ENCODE measurements at regions not wholly inside any gene's neighbourhood (a gene's known extent, or its start where the extent isn't known, plus 50 kb on each side); places are given as distances from the start of the nearest gene placed in this dataset.

- TF ChIP-seq EP300 (IDR thresholded peaks at IDR 0.05; ENCODE audit: borderline replicate concordance), result no peak
- TF ChIP-seq, protein P1, sequence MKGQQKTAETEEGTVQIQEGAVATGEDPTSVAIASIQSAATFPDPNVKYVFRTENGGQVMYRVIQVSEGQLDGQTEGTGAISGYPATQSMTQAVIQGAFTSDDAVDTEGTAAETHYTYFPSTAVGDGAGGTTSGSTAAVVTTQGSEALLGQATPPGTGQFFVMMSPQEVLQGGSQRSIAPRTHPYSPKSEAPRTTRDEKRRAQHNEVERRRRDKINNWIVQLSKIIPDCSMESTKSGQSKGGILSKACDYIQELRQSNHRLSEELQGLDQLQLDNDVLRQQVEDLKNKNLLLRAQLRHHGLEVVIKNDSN (IDR thresholded peaks at IDR 0.05), result no peak
- no peak for TF ChIP-seq RAD21 (IDR thresholded peaks at IDR 0.05; ENCODE audit: low read depth)
- TF ChIP-seq YY1 (IDR thresholded peaks at IDR 0.05; ENCODE audit: low read depth), result no peak
- TF ChIP-seq REST (IDR thresholded peaks at IDR 0.05; ENCODE audit: low read depth), result no peak
- no peak for TF ChIP-seq FOXM1 (IDR thresholded peaks at IDR 0.05; ENCODE audit: borderline replicate concordance, low read depth)
- no peak for TF ChIP-seq CEBPB (IDR thresholded peaks at IDR 0.05)
- TF ChIP-seq TEAD4 (IDR thresholded peaks at IDR 0.05), result no peak
- TF ChIP-seq EGR1 (IDR thresholded peaks at IDR 0.05), result no peak
- TF ChIP-seq, protein P2, sequence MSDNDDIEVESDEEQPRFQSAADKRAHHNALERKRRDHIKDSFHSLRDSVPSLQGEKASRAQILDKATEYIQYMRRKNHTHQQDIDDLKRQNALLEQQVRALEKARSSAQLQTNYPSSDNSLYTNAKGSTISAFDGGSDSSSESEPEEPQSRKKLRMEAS (IDR thresholded peaks at IDR 0.05), result no peak
- TF ChIP-seq TAF1 (IDR thresholded peaks at IDR 0.05; ENCODE audit: low read depth), result no peak
Measured at GRCh38 chr13:62850331-62850730, 1434.7 kb upstream of the PCDH20 start.
